Hepatocyte (in vitro differentiated cells): ENCODE measurements at regions not wholly inside any gene's neighbourhood (a gene's known extent, or its start where the extent isn't known, plus 50 kb on each side); places are given as distances from the start of the nearest gene placed in this dataset.

Experiments used
- EZH2phosphoT487 ChIP-seq: fragments of 200-600 bp; sonication (generic); IDR thresholded peaks from one replicate; pipeline ENCODE4 v1.6.1; 2018; ENCODE audit warnings: antibody characterized with exemption, mild to moderate bottlenecking, low read depth, moderate library complexity; ENCODE audit not compliant: unreplicated experiment, severe bottlenecking
- TF ChIP-seq, protein P1 (sequence below): fragments of 200-600 bp; sonication (generic); IDR thresholded peaks from 2 replicates; pipeline ENCODE4 v1.5.1; 2016; ENCODE audit warnings: antibody characterized with exemption, mild to moderate bottlenecking; ENCODE audit not compliant: poor library complexity

DNA sequence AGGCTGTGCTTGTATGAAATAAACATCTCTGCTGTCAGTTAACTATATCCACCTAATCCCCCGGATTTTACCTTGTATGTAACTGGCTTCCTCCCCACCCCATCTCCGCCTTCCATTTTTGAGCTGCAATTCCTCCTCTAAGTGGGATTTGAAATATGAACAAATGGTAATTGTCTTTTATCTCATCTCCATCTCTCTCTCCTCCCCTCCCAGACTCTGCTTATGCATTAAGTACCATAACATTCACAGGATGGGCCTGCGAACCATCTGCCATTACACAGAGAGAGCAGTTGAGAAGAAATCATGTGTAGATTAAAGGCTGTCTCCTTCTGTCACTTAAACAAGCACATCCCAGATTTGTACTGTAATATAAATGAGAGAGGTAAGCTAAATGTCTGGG is 1169.9 kb downstream of the TYW1 start:
- TF ChIP-seq, protein P1, sequence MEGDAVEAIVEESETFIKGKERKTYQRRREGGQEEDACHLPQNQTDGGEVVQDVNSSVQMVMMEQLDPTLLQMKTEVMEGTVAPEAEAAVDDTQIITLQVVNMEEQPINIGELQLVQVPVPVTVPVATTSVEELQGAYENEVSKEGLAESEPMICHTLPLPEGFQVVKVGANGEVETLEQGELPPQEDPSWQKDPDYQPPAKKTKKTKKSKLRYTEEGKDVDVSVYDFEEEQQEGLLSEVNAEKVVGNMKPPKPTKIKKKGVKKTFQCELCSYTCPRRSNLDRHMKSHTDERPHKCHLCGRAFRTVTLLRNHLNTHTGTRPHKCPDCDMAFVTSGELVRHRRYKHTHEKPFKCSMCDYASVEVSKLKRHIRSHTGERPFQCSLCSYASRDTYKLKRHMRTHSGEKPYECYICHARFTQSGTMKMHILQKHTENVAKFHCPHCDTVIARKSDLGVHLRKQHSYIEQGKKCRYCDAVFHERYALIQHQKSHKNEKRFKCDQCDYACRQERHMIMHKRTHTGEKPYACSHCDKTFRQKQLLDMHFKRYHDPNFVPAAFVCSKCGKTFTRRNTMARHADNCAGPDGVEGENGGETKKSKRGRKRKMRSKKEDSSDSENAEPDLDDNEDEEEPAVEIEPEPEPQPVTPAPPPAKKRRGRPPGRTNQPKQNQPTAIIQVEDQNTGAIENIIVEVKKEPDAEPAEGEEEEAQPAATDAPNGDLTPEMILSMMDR: no peak
- TF ChIP-seq EZH2phosphoT487: no peak
